C4-2B (cell line): ENCODE measurements at regions not wholly inside any gene's neighbourhood (a gene's known extent, or its start where the extent isn't known, plus 50 kb on each side); places are given as distances from the start of the nearest gene placed in this dataset.
A peak's percentile ranks its signal among the peaks of the same experiment; 100 is the strongest.

ENCODE experiments used
- H3K27ac ChIP-seq: fragments of 450-650 bp; 2 replicates; pipeline ENCODE4 v1.5.1; 2017
- ZFX ChIP-seq: fragments of 450-650 bp; IDR thresholded peaks from 2 replicates; pipeline ENCODE4 v1.6.1; 2017
- TF ChIP-seq, protein P1 (sequence below): fragments of 450-650 bp; conservative IDR thresholded peaks from 2 replicates; pipeline ENCODE4 v1.5.1; 2017; ENCODE audit warnings: mild to moderate bottlenecking

DNA sequence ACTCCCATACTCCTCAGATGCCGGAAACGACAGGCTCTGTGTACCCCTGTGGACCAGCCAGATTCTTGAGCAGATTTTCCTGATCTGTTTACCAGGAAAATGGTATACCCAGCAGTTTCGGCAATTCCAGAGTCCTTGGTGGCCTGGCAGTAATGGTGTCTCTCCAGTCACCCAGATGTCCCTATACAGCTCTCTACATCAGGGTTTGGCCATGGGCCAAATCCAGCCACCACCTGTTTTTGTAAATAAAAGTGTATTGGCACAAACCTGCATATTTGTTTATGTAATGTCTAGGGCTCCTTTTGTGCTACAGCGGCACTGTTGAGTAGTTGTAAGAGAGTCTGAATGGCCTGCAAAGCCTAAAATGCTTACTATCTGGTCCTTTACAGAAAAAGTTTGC is 491.3 kb downstream of the RPS24 start:
- TF ChIP-seq, protein P1, sequence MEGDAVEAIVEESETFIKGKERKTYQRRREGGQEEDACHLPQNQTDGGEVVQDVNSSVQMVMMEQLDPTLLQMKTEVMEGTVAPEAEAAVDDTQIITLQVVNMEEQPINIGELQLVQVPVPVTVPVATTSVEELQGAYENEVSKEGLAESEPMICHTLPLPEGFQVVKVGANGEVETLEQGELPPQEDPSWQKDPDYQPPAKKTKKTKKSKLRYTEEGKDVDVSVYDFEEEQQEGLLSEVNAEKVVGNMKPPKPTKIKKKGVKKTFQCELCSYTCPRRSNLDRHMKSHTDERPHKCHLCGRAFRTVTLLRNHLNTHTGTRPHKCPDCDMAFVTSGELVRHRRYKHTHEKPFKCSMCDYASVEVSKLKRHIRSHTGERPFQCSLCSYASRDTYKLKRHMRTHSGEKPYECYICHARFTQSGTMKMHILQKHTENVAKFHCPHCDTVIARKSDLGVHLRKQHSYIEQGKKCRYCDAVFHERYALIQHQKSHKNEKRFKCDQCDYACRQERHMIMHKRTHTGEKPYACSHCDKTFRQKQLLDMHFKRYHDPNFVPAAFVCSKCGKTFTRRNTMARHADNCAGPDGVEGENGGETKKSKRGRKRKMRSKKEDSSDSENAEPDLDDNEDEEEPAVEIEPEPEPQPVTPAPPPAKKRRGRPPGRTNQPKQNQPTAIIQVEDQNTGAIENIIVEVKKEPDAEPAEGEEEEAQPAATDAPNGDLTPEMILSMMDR = no peak
- no peak for TF ChIP-seq ZFX
- H3K27ac ChIP-seq = peak overlapping the region; percentile 0; the same call in 1 of the 2 replicates

DNA sequence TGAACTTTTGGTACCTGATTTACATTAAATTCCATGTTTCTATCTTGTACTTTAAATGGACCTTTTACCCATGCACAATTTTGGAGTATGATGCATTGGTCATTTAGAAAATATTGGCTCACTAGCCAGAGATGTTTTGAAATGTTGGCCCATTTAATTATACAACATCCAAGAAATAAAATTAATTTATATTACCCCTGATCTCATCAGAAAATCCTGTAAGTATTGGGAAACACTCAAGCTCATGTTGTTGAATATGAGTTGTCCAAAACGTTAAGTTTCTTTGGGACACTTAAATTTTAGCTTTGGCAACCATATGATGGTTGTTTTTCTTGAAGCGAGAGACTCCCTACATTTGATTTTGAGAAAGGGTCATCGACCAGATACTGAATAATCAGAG is 492.7 kb downstream of the RPS24 start:
- no peak for TF ChIP-seq ZFX
- TF ChIP-seq, protein P1 = no peak

DNA sequence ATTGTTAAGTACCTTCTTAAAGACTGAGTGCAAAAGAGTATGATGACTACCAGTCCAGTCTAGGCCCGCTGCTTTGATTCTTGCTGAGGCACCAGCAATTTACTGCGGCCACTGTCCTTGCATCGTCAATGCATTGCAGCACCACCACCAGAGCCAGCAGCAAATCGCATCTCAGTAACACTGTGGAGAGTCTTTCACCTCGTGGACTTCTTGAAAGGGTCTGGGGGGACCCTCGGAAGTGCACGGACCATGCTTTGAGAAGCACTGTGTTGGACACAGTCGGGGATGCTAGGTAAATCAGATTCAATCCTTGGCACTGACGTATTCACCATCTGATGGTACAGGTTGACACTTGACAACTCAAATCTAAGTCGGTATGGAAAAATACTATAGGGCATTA is 493.6 kb downstream of the RPS24 start:
- no peak for TF ChIP-seq ZFX
- TF ChIP-seq, protein P1 = no peak

More for the DNA sequence above, 492.7 kb downstream of the RPS24 start:
- H3K27ac ChIP-seq = no peak overlapping the region

DNA sequence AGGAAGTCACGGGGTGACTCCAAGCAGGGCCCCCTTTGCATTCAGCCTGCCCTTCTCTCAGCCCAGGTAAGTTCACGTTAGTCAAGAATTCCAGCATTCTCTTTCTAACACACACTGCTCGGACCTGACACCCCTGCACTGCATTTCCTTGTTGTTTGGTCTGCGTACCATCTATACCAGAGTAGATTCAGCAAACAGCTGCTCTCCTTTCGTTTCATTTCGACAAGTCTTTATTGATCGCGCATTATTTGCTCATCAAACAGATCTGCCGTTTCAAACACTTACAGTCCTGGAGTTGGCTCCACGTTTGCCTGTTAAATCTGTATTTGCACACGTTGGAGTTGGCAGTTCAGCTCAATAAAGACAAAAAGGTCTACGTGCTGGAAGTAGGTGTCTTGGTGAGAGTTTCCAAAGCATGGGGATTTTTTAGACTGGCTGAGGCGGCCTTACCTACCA is 495.1 kb downstream of the RPS24 start:
- TF ChIP-seq, protein P1 = no peak
- no peak for TF ChIP-seq ZFX
- peak overlapping the region; percentile 76; the same call in 1 of the 2 replicates for H3K27ac ChIP-seq

More for the DNA sequence above, 493.6 kb downstream of the RPS24 start:
- H3K27ac ChIP-seq = no peak overlapping the region

DNA sequence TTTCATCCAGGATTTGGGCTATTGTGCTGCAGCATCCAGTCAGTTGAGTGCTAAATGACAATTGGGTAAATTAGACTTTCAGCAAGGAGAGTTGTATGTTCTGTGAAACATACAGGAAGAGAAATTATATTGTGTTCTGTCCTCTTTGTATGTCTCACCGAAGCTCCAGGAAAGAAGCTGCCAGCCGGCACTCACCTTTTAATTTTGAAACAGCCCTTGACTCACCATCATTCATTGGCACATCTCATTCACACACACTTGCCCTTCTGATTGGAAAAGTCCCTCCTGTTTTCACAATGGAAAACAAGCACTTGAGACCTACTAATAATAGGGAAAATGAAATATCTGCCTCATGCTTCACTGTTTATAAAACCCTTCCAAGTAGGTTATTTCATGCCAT is 495.6 kb downstream of the RPS24 start:
- no peak for TF ChIP-seq ZFX
- TF ChIP-seq, protein P1 = no peak

DNA sequence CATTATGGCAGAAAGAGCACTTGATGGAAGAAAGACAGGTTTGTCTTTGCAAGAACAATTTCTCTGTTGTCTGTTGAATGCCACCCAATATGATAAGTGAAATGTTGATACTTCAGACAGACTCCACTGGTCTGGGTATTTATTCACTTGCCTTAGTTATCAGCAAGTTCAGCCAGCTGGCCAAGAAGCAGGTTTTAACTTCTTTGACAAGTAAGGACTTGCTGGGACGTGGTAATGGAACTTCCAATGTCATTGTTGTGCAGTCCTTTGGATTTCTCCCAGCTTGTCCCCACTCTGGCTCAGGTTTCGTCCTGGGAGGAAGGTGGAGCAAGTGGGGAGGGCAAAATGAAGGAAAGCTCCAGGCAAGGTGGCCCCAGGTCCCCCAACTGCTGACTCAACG is 497.4 kb downstream of the RPS24 start:
- peak overlapping the region; percentile 32 for H3K27ac ChIP-seq

More for the DNA sequence above, 495.6 kb downstream of the RPS24 start:
- H3K27ac ChIP-seq = peak overlapping the region; percentile 76; the same call in 1 of the 2 replicates

DNA sequence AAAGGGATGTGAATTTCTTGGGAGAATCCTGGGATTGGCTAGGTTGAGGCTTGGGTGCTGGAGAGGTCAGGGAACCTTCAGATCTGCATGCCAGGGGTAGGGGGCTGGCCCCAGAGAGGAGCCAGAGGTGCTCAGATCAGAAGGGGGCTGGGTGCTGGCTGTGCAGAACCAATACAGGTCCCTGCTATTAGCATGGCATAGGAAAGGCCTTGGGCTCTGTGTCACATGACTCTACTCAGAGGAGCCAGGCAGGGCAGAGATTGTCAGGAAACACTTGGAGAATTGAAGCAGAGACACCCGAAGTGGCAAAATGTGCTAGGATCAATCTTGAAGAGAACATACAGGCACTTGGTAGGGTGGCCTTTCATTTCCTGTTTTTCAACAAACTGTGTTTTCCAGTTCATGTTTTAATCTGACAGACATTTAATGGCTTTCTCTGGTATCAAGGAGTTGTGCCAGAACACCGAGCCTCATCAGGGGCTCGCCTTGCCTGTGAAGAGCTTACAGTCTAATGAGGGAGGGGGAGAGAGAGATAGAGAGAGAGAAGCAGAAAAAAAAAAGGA is 498.9 kb downstream of the RPS24 start:
- TF ChIP-seq, protein P1 = no peak
- no peak for TF ChIP-seq ZFX
- no peak overlapping the region for H3K27ac ChIP-seq

More for the DNA sequence above, 497.4 kb downstream of the RPS24 start:
- TF ChIP-seq ZFX = no peak
- TF ChIP-seq, protein P1 = no peak
